Type B pancreatic cell (in vitro differentiated cells): ENCODE measurements at regions not wholly inside any gene's neighbourhood (a gene's known extent, or its start where the extent isn't known, plus 50 kb on each side); places are given as distances from the start of the nearest gene placed in this dataset.

Experiments
- DNase-seq: peaks from one replicate; pipeline ENCODE4 v3.0.0; 2021; ENCODE audit warnings: mixed read lengths; ENCODE audit not compliant: unreplicated experiment; ENCODE audit errors: extremely low spot score
- H3K27ac Mint-ChIP-seq: 2 replicates; pipeline ENCODE4 v1.8.0; 2021; ENCODE audit warnings: mild to moderate bottlenecking, mixed read lengths
- H3K27me3 Mint-ChIP-seq: 2 replicates; pipeline ENCODE4 v1.8.0; 2021; ENCODE audit warnings: mixed read lengths
- H3K36me3 Mint-ChIP-seq: 2 replicates; pipeline ENCODE4 v1.8.0; 2021; ENCODE audit warnings: mixed read lengths
- H3K4me1 Mint-ChIP-seq: one replicate; pipeline ENCODE4 v1.8.0; 2021; ENCODE audit warnings: mixed read lengths; ENCODE audit not compliant: unreplicated experiment
- H3K4me3 Mint-ChIP-seq: 2 replicates; pipeline ENCODE4 v1.8.0; 2021; ENCODE audit warnings: mild to moderate bottlenecking, mixed read lengths
- H3K9me3 Mint-ChIP-seq: 2 replicates; pipeline ENCODE4 v1.8.0; 2021; ENCODE audit warnings: mixed read lengths
- CTCF ChIP-seq: fragments of 200-600 bp; sonication (generic); conservative IDR thresholded peaks from 2 replicates; pipeline ENCODE4 v1.5.0; 2021; ENCODE audit warnings: antibody characterized with exemption, mild to moderate bottlenecking

GRCh38 chr1:116258668-116259419, 114.2 kb upstream of the ATP1A1 start:
- Mint-ChIP-seq H3K27ac (no peak overlapping the region), H3K27me3 (no peaks in the 10 kb centered on the region), H3K4me3 (no peak overlapping the region), H3K9me3 (no peaks in the 10 kb centered on the region), H3K4me1 (peaks cover 28% of the 10 kb centered on the region), H3K36me3 (no peaks in the 10 kb centered on the region)
- no peak for TF ChIP-seq CTCF
- DNase-seq = no peak

GRCh38 chr1:116259663-116260062, 113.4 kb upstream of the ATP1A1 start:
- no peak for DNase-seq
- no peaks in the 10 kb centered on the region for H3K9me3 Mint-ChIP-seq
- H3K36me3 Mint-ChIP-seq = no peaks in the 10 kb centered on the region
- no peak overlapping the region for H3K27ac Mint-ChIP-seq
- H3K4me1 Mint-ChIP-seq = peaks cover 28% of the 10 kb centered on the region
- H3K27me3 Mint-ChIP-seq = no peaks in the 10 kb centered on the region
- no peak overlapping the region for H3K4me3 Mint-ChIP-seq
- no peak for TF ChIP-seq CTCF

- no peak for TF ChIP-seq CTCF
- Mint-ChIP-seq H3K4me3 (no peak overlapping the region), H3K4me1 (peaks cover 23% of the 10 kb centered on the region), H3K27ac (no peak overlapping the region), H3K9me3 (no peaks in the 10 kb centered on the region), H3K27me3 (no peaks in the 10 kb centered on the region), H3K36me3 (no peaks in the 10 kb centered on the region)
- no peak for DNase-seq
These were observed 112.9 kb upstream of the ATP1A1 start for GRCh38 chr1:116260115-116260514.

DNA sequence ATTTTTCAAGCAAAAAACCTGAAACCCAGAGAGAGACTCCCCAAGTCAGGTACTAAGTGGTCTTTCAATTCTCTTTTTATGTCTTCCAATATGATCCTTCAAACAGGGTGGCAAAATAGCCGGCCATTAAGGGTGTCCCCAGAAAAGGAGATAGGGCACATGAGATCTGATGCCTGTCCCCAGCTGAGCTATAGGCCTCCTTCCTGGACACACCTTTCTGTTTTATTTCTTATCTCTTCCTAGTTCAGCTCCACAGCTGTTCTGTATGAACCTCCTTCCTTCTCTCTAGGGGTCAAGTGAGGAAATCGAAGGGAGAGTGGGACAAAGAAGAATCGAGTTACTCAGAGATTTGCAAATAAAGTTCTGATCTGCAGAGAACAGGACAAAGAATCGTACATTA, 112.4 kb upstream of the ATP1A1 start:
- TF ChIP-seq CTCF = no peak
- Mint-ChIP-seq H3K4me3 (no peak overlapping the region), H3K36me3 (no peaks in the 10 kb centered on the region), H3K4me1 (peaks cover 18% of the 10 kb centered on the region), H3K27ac (no peak overlapping the region), H3K9me3 (no peaks in the 10 kb centered on the region), H3K27me3 (no peaks in the 10 kb centered on the region)
- DNase-seq = no peak

GRCh38 chr1:116261227-116261626, 111.8 kb upstream of the ATP1A1 start:
- H3K4me3 Mint-ChIP-seq = no peak overlapping the region
- H3K4me1 Mint-ChIP-seq = peaks cover 14% of the 10 kb centered on the region
- DNase-seq = no peak
- no peak overlapping the region for H3K27ac Mint-ChIP-seq
- H3K9me3 Mint-ChIP-seq = no peaks in the 10 kb centered on the region
- TF ChIP-seq CTCF = no peak
- no peaks in the 10 kb centered on the region for H3K27me3 Mint-ChIP-seq
- no peaks in the 10 kb centered on the region for H3K36me3 Mint-ChIP-seq
